CD1c-positive myeloid dendritic cell (primary cell): ENCODE measurements at regions not wholly inside any gene's neighbourhood (a gene's known extent, or its start where the extent isn't known, plus 50 kb on each side); places are given as distances from the start of the nearest gene placed in this dataset.
A peak's percentile ranks its signal among the peaks of the same experiment; 100 is the strongest.
"Not testable (repeated sequence)": the region's sequence is repeated elsewhere in the genome, so short reads cannot be mapped to it uniquely, and the experiment has no call there.

Experiments used
- DNase-seq: peaks from one replicate; pipeline ENCODE4 v3.0.0-alpha.2; 2016; ENCODE audit errors: extremely low spot score

DNA sequence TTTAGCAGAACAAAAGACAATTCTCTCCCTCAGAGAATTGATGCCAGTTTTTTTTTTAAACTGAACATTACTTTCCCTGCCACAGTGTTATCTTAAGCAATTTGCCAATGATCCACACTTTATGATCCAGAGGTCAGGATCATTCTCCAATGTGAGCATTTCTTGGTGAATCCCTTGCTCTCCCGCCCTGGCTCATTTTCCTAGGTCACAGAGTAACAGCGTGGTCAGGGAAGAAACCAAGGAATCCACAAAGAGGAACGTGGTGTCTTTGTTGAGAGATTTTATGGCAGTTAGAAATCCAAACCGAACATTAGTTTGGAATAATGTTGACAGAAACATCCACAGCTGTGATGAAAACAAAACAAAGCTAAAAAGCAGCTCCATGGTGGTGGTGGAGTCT, 250.3 kb downstream of the TTC32 start:
- no peak for DNase-seq

DNA sequence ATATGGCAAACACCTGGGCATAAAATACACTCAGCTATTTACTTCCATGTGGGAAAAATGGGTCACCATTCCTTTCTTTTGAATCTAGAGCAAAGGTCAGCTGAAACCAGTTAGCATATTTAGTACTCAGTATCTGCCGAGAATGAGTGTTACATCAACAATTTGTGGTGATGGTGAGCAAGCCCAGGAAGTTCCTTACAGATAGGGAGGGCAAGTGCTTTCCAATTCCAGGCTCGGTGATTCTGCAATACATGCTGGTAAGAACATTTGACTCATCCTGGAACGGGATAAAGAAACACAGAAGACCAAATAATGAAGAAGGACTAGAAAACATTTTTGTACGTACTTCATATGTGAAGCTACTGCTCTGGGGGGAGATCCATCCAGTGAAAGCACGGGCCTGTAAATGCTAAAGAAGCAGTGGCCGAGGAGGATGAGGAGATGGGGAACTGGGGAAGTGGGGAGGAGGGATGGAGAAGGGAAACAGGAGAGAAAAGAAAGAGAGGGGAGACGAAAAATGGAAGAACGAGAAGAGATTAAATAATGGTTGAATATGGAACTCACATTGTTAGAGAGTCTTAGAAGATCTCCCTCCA, 251.9 kb downstream of the TTC32 start:
- no peak for DNase-seq

DNA sequence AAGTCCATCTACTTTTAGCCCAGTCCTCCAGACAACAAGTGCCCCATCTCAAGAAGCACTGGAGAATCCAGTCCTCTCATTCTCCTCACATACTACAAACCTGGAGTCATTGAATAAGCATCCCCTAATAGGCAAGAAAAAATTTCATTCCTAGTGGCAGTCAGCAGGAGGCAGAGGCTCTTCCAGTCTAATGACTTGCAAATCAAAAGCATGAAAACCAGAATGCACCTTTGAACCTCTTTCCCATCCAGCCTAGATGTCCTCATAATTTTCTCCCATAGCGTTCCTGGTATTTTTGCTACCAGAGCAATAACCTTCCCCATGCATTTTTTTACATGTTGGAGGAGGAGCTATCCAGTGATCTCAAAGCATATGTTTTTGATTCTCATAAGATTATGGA, 252.6 kb downstream of the TTC32 start:
- no peak for DNase-seq

DNA sequence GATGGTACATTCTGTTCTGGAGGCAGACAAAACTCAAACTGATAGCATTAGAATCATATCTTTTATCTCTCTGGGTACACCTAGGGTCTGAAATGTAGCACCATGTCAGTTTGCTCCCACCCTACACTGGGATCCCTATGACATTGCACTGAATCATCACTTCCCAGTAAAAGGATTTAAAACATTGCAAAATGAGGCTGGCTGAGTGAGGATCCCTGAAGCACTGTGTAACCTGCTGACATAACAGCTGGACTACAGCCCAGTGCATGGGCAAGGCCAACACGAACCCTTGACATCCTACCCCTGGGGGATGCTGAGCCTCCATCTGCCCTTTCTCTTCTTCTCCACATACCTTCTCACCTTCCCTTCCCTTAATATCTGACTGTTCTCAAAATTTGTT, 253.2 kb downstream of the TTC32 start:
- DNase-seq, result no peak

DNA sequence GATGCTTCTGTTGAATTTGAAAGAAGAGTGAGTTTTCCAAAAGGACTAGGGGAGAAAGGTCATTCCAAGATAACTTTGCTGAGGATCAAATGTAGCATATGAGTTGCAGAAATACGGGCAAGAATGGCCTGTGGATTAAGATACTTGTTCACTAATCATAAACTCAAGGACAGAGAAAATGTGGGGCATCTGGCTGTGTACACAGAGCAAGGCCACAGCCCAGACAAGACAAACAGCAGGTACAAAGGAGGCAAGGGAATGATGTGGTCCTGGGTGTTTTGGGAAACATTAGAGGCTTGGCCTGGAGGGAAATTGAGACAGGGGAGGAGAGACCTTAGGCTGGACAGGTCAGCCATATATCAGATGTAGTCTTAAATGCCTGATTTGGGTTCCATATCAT, 254.8 kb downstream of the TTC32 start:
- no peak for DNase-seq

DNA sequence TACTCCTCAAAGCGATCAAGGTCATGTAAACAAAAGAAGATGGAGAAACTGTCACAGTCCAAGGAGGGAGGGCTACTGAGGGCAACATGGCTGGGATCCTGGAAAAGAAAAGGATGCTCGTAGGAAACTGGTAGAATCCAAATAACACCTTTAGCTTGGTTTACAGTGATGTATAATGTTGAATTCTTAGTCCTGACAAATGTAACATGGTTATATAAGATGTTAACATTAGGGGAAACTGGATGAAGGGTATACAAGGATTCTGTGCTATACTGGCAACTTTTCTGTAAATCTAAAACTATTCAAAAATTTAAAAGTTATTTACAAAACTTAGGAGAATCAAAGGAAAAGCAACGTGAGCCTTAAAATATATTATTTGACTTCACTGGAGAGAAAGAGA, 257.0 kb downstream of the TTC32 start:
- no peak for DNase-seq

DNA sequence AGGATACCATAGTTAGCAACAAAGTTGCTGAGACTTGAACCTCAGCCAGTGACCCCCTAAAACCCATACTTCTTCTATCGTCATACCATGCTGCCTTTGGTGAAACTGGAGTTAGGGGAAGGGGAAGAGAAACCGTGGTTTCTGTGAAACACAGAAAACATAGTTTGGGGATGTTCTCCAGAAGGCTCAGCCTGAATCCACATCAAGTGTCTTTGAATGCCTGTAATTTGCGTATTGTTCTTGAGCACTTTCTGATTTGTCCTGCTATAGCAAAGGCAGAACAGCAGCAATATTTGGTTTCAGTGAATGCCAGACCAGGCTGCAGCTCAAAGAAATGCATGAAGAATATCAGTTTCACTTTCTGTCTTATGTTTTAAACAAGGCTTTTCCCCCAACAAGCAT, 258.7 kb downstream of the TTC32 start:
- no peak for DNase-seq

DNA sequence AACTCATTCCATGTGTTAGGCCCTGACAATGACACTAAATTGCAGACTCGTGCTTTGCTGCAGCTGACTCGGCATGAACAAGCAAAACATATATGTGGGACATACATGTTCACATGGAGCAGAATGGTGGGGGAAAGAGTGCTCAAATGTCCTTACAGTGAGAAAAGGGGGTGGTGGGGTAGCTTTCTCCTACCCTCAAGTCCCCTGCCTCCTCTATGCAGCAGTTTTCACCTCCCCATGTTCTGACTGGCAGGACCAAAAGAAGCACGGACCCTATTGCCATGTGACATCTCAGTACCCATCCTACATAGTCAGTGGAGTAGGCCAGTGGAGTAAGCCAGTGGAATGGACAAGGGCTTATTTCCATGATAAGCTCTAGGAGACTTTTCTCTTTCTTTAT, 259.3 kb downstream of the TTC32 start:
- no peak for DNase-seq

DNA sequence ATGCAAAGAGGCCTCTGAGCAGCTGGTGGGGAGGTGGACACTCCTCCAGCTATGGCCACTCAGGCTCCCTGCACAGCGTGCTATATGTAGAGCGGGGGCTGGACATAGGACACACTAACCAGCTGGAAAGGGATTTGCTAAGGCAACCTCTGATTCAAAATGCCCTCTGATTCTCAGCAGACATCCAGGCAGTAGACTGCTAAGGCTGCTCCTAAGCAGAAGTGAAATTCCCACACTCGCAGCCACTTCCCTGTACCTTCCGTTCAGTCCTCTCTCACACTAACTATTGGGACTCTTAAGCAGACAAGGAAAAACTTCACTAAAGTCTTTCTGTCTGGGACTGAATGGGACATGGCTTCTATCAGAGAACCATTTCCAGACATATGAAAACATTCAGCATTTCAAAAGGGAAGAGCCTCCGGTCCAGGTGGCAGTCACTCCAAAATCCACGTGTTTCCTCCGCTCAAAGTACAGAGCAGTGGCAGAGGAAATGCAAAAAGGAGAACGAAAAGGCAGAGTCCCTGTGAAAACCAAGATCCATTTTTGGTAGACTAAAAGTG, 265.8 kb downstream of the TTC32 start:
- DNase-seq, result peak; percentile 2

DNA sequence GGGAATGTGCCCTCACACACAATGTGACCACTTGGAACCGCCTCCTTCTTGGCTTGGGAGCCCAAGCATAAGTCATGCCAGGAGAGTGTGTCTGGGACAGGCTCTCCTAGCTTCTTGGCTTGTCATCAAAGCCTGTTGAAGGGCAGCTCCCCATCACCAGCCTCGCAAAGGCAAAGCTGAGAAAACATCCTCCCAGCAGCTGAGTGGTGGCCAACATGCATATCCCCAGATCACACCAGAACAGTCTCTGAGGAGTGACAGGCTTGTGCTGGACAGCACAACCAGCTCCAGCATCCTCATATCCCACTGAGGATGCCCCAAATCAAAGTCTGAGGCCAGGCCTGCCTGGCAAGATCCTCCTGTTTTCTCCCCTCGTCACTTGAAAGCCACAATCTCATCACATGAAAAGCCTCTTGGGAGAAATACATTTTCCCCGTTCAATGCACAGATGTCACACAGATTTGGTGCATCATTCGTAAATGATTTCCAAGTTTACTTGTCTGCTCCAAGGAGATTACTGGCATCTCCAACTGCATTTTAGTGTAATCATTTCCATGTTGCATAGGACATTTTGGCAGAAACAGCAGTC, 269.3 kb downstream of the TTC32 start:
- DNase-seq, result no peak

DNA sequence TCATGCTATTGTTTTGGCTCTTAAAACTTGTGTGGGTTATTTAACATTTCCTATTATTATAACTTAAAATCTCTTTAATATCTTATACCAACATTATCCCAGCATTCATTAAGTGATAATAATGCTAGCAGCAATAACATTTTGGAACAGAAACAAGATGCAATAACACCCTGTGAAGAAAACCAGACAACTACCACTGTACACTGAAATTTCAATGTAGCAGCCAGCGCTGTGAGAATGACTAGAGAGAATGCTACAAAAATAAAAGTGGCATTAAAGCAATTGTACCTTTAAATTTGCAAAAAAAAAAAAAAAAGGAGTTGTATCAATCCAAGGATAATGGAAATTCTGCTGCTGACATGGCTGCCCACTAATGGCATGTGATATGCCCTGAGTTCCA, 269.9 kb downstream of the TTC32 start:
- no peak for DNase-seq

DNA sequence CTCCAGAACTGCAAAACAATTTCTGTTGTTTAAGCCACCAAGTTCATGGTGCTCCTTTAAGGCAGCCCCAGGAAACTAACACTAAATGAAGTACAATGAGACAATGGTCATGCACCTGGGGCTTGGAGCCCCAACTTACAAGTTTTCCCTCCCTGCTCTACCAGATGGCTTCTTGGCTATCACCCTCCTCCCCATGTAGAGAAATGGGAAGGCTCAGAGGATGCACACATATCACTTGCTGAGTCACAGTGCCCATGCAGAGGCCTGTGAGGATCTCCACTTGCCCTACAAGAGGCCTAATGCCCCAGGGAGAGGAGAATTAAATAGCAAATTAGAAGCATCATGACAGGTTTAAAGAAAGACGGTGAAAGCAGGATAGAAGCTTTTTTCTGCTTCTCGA, 270.9 kb downstream of the TTC32 start:
- no peak for DNase-seq

DNA sequence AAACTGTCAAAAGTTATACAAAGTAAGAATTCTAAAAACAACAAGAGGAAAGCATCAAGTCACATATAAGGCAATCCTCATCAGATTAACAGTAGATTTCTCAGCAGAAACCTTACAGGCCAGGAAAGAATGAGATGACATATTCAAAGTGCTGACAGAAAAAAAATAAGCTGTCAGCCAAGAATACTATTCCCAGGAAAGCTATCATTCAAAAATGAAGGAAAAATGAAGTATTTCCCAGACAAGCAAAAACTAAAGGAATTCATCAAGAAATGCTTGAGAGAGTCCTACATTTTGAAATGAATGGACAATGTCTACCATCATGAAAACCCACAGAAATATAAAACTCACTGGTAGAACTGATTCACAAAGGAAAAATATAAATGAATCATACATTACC, 268.9 kb upstream of the OSR1 start:
- DNase-seq, result no peak

DNA sequence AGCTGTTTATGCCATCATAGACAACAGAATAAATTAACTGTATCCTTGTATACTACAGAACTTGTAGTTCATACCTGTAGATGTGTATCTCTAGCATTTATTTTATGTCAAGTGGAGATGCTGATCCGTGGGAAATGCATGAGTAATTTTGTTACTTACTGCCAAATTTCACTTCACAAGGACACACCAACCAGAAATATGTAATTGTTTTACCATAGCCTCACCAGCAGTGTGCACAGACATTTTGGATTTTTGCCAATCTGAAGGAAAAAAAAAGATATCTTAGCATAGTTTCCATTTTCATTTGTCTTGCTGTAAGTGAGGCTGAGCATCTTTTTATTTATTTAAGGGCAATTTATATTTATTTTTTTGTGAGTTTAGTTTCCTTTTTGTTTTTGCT, 265.1 kb upstream of the OSR1 start:
- DNase-seq, result no peak

DNA sequence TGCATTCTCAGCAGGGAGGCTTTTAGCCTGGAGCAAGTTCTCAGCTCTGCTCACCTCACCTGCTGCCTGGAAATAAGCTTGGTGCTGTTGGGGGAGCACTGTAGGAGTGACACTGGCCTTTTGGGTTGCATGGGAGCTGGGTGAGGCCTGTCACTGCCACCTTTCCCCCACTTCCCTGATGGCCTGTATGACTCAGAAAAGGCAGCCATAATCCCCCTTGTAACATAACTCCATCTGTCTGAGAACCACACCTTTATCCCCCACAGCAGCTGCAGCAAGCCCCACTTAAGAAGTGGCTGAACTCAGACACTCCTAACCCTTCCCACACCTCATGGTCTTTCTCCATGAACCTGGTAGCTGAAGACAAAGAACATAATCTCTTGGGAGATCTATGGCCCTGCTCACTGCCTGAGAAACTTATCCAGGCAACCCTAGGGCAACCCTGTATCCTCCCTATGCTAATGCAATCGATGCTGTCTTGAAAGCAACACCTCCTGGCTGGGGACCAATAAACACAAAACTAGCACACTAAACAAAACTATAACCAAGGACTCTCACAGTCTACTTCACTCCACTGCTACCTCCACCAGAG, 258.9 kb upstream of the OSR1 start:
- no peak for DNase-seq

DNA sequence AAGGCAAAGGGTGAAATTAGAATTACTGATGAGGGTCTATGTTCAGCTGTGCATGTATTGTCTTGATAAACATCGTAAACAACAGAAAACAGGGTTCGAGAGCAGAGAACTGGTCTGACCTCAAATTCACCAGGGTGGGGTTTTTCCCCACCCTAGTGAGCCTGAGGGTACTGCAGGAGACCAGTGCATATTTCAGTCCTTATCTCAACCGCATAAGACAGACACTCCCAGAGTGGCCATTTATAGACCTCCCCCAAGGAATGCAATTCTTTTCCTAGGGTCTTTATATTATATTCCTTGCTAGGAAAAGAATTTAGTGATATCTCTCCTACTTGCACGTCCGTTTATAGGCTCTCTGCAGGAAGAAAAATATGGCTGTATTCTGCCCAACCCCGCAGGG, 257.0 kb upstream of the OSR1 start:
- DNase-seq, result not testable (repeated sequence)

DNA sequence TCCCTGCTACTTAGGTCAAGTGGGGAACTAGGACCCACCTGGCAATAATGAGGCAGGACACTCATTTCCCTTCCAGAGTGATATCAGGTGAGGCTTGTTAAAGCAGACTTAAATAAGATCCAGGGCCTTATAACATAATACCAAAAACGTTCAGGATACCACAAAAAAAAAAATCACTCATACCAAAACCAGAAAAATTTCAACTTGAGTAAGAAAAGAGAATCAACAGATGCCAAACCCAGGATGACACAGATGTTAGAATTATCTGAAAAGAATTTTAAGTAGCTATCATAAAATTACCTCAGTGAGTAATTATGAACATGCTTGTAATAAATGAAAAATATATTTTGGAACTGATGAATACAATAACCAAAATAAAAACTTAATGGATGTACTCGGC, 255.6 kb upstream of the OSR1 start:
- no peak for DNase-seq

DNA sequence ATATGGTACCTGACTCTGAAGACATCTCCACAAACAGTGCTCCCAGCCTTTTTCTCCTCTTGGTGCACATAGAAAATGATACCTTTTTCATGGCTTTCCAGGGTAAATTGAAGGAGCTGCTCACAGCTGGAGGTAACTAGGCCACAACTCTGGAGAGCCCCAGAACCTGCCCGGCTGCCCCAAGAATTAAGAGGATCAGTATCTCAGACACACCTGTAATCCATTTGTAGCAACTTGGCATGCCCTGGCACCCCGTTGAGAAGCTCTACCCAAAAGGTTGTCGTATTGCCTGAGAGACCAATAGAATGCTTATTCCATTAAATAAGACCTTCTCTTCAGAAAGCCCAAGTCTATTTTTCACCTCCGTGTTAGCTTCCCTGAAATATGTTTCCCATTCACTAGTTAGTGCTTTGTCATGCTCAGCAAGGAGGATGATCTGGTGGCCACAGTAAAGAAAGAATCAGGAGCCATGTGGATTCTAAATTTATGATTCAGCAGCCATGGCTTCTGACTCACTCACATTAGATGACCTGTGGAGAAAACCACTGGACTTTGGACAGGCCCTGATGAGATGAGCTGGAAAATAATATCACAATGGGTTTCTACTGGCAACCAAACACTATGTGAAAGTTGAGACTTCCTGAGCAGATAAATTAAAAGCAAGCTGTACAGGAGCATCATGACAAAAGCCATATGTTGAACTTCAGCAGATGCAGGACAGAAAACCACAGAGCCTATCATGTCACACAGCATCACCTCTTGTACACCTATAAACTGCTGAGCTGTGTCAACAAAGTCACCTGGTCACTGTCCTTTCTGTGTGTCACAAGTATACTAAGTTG, 253.3 kb upstream of the OSR1 start:
- no peak for DNase-seq

DNA sequence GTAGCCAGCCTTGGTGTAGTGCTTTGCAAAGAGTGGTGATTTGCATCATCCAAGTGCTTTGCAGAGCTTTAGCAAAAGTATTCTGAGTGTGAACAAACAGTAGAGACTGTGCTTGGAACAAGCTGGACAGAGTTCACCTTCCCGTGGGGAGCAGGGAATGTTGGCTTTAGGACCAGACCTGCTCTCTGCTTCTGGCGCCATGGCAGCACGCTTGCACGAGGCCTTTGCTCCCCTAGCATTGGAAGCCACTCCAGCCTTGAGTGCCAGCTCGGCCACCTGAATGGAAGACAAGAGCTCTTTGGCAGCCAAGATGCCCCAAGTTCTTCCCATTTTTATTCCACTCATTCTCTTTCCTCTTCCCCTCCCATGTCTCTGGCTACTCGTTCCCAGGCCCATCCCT, 250.8 kb upstream of the OSR1 start:
- no peak for DNase-seq

DNA sequence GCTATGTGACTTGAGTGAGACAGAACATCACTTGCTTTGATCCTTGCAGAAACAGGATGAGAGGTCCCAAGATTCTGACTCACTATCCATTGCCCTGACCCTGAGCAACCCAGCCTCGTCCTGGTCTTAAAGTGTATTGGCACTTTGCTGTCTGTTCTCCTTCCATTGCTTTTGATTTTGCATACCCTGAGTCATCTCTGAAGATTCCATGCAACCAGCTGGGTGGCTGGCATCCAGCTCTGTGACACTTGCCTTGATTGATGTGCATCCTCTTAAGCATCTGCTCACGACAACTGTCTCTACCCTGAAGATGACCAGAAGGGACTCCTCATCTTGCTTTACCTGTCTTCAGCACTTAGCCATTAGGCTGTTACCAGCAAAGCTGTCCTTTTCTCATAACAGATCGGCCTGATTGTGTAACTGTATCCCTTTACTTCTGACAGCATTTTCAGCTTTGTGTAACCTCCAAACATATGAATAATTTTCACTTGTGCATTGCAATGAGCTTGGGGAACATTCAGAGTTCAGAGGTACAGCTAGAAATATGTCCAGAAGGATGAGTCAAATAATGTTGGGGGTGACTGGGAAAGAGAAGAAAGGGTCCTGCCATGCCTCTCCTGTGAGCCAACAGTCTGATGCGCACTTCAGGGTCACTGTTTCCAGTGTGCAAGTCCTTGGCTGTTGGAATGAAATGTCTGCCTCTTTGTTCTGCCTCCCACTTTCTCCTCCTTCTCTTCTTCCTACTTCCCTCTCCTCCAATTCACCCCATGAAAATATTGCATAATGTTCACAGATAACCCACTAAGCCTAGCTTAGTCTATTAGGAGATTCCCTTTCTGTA, 249.7 kb upstream of the OSR1 start:
- no peak for DNase-seq

DNA sequence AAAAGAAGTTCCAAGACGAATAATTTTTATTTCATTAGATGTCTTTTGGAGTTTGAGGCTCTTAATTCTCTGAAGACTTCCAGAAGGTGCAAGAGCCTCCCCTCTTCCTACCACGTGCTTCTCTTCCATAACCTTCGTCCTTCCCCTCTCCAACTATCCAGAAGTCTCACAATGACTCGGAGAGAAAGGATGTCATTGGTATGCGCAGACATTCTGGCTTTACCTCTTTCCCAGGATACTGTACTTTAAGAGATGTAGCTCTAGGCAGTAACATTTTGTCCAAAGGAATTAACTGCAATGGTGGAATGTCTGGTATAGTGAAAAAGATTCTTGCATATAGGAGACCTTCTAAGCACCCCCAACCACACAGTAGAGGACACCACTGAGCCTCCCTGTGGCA, 249.0 kb upstream of the OSR1 start:
- DNase-seq, result no peak

DNA sequence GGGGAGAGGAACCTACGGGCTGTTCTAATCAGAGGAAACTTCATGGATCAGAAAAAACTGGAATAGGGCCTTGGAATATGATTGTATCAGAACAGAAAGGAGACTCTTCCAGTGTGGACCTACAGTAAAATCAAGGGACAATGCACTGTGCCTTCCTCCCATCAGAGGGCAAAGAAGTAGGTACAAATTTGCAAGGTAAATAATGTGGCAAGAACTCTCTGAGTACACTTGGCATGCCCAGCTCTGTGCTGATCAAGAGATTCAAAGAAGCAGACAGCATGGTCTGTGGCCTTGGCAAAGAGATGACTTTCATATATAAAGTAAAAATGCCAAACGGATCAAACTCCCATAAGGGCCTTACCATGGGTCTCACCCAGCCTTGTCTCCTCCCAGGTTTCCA, 242.6 kb upstream of the OSR1 start:
- no peak for DNase-seq
